ENCODE measurements at regions not wholly inside any gene's neighbourhood (a gene's known extent, or its start where the extent isn't known, plus 50 kb on each side); places are given as distances from the start of the nearest gene placed in this dataset.

- Histone ChIP-seq H3K4me3 (ENCODE audit: low read length) (no peak overlapping the region), H2AFZ (ENCODE audit: low read depth, low read length) (no peak overlapping the region), H3K36me3 (ENCODE audit: insufficient read depth, low read length) (no peaks in the 10 kb centered on the region), H3K4me1 (ENCODE audit: insufficient read depth, low read length) (no peaks in the 10 kb centered on the region), H3K9me3 (ENCODE audit: low read length) (no peaks in the 10 kb centered on the region), H3K27me3 (ENCODE audit: insufficient read depth, low read length) (no peaks in the 10 kb centered on the region)
Measured at GRCh38 chr6:22412994-22413393, 116.2 kb upstream of the PRL start.

- H2AFZ ChIP-seq (ENCODE audit: low read depth, low read length) = no peak overlapping the region
- no peaks in the 10 kb centered on the region for H3K27me3 ChIP-seq (ENCODE audit: insufficient read depth, low read length)
- H3K4me3 ChIP-seq (ENCODE audit: low read length) = no peak overlapping the region
Measured at GRCh38 chr6:22413681-22414311, 117.0 kb upstream of the PRL start.

GRCh38 chr6:22418714-22419113 is 121.9 kb upstream of the PRL start:
- H2AFZ ChIP-seq (ENCODE audit: low read depth, low read length) = no peak overlapping the region
- H3K4me1 ChIP-seq (ENCODE audit: insufficient read depth, low read length) = no peaks in the 10 kb centered on the region
- H3K36me3 ChIP-seq (ENCODE audit: insufficient read depth, low read length) = no peaks in the 10 kb centered on the region
- no peak overlapping the region for H3K4me3 ChIP-seq (ENCODE audit: low read length)
- peaks cover 3% of the 10 kb centered on the region for H3K9me3 ChIP-seq (ENCODE audit: low read length)
- no peaks in the 10 kb centered on the region for H3K27me3 ChIP-seq (ENCODE audit: insufficient read depth, low read length)

More at GRCh38 chr6:22413681-22414311, 117.0 kb upstream of the PRL start:
- no peaks in the 10 kb centered on the region for H3K4me1 ChIP-seq (ENCODE audit: insufficient read depth, low read length)
- no peaks in the 10 kb centered on the region for H3K36me3 ChIP-seq (ENCODE audit: insufficient read depth, low read length)
- H3K9me3 ChIP-seq (ENCODE audit: low read length) = no peaks in the 10 kb centered on the region

- peaks cover 3% of the 10 kb centered on the region for H3K9me3 ChIP-seq (ENCODE audit: low read length)
- no peak overlapping the region for H2AFZ ChIP-seq (ENCODE audit: low read depth, low read length)
- H3K4me3 ChIP-seq (ENCODE audit: low read length) = no peak overlapping the region
- H3K36me3 ChIP-seq (ENCODE audit: insufficient read depth, low read length) = no peaks in the 10 kb centered on the region
- no peaks in the 10 kb centered on the region for H3K27me3 ChIP-seq (ENCODE audit: insufficient read depth, low read length)
- H3K4me1 ChIP-seq (ENCODE audit: insufficient read depth, low read length) = no peaks in the 10 kb centered on the region
Measured at GRCh38 chr6:22421198-22421597, 124.4 kb upstream of the PRL start.

GRCh38 chr6:22424196-22424595 is 127.4 kb upstream of the PRL start:
- H3K36me3 ChIP-seq (ENCODE audit: insufficient read depth, low read length) = no peaks in the 10 kb centered on the region

GRCh38 chr6:22432060-22432459 is 135.2 kb upstream of the PRL start:
- no peaks in the 10 kb centered on the region for H3K4me1 ChIP-seq (ENCODE audit: insufficient read depth, low read length)
- H3K9me3 ChIP-seq (ENCODE audit: low read length) = no peaks in the 10 kb centered on the region
- H3K36me3 ChIP-seq (ENCODE audit: insufficient read depth, low read length) = no peaks in the 10 kb centered on the region
- no peaks in the 10 kb centered on the region for H3K27me3 ChIP-seq (ENCODE audit: insufficient read depth, low read length)
- H2AFZ ChIP-seq (ENCODE audit: low read depth, low read length) = no peak overlapping the region
- no peak overlapping the region for H3K4me3 ChIP-seq (ENCODE audit: low read length)

More at GRCh38 chr6:22424196-22424595, 127.4 kb upstream of the PRL start:
- Histone ChIP-seq H3K9me3 (ENCODE audit: low read length) (peaks cover 3% of the 10 kb centered on the region), H3K27me3 (ENCODE audit: insufficient read depth, low read length) (no peaks in the 10 kb centered on the region), H3K4me1 (ENCODE audit: insufficient read depth, low read length) (no peaks in the 10 kb centered on the region), H3K4me3 (ENCODE audit: low read length) (no peak overlapping the region), H2AFZ (ENCODE audit: low read depth, low read length) (no peak overlapping the region)

- Histone ChIP-seq H3K4me3 (ENCODE audit: low read length) (no peak overlapping the region), H3K9me3 (ENCODE audit: low read length) (no peaks in the 10 kb centered on the region), H2AFZ (ENCODE audit: low read depth, low read length) (no peak overlapping the region), H3K36me3 (ENCODE audit: insufficient read depth, low read length) (no peaks in the 10 kb centered on the region), H3K4me1 (ENCODE audit: insufficient read depth, low read length) (no peaks in the 10 kb centered on the region), H3K27me3 (ENCODE audit: insufficient read depth, low read length) (no peaks in the 10 kb centered on the region)
Measured at GRCh38 chr6:22433745-22434144, 135.6 kb upstream of the HDGFL1 start.

GRCh38 chr6:22435151-22435550 is 134.2 kb upstream of the HDGFL1 start:
- Histone ChIP-seq H3K4me1 (ENCODE audit: insufficient read depth, low read length) (no peaks in the 10 kb centered on the region), H2AFZ (ENCODE audit: low read depth, low read length) (no peak overlapping the region), H3K9me3 (ENCODE audit: low read length) (no peaks in the 10 kb centered on the region), H3K36me3 (ENCODE audit: insufficient read depth, low read length) (no peaks in the 10 kb centered on the region), H3K27me3 (ENCODE audit: insufficient read depth, low read length) (no peaks in the 10 kb centered on the region), H3K4me3 (ENCODE audit: low read length) (no peak overlapping the region)

GRCh38 chr6:22436134-22436533 is 133.2 kb upstream of the HDGFL1 start:
- Histone ChIP-seq H2AFZ (ENCODE audit: low read depth, low read length) (no peak overlapping the region), H3K36me3 (ENCODE audit: insufficient read depth, low read length) (no peaks in the 10 kb centered on the region), H3K4me3 (ENCODE audit: low read length) (no peak overlapping the region), H3K9me3 (ENCODE audit: low read length) (no peaks in the 10 kb centered on the region), H3K4me1 (ENCODE audit: insufficient read depth, low read length) (no peaks in the 10 kb centered on the region), H3K27me3 (ENCODE audit: insufficient read depth, low read length) (no peaks in the 10 kb centered on the region)

GRCh38 chr6:22437665-22438064 is 131.7 kb upstream of the HDGFL1 start:
- Histone ChIP-seq H2AFZ (ENCODE audit: low read depth, low read length) (no peak overlapping the region), H3K9me3 (ENCODE audit: low read length) (no peaks in the 10 kb centered on the region), H3K36me3 (ENCODE audit: insufficient read depth, low read length) (no peaks in the 10 kb centered on the region), H3K4me1 (ENCODE audit: insufficient read depth, low read length) (no peaks in the 10 kb centered on the region), H3K27me3 (ENCODE audit: insufficient read depth, low read length) (no peaks in the 10 kb centered on the region), H3K4me3 (ENCODE audit: low read length) (no peak overlapping the region)

GRCh38 chr6:22442826-22443225 is 126.5 kb upstream of the HDGFL1 start:
- no peaks in the 10 kb centered on the region for H3K27me3 ChIP-seq (ENCODE audit: insufficient read depth, low read length)
- no peak overlapping the region for H2AFZ ChIP-seq (ENCODE audit: low read depth, low read length)
- no peaks in the 10 kb centered on the region for H3K9me3 ChIP-seq (ENCODE audit: low read length)
- H3K36me3 ChIP-seq (ENCODE audit: insufficient read depth, low read length) = no peaks in the 10 kb centered on the region
- H3K4me3 ChIP-seq (ENCODE audit: low read length) = no peak overlapping the region
- peaks cover 15% of the 10 kb centered on the region for H3K4me1 ChIP-seq (ENCODE audit: insufficient read depth, low read length)

- H3K4me3 ChIP-seq (ENCODE audit: low read length) = no peak overlapping the region
- H2AFZ ChIP-seq (ENCODE audit: low read depth, low read length) = no peak overlapping the region
- no peaks in the 10 kb centered on the region for H3K36me3 ChIP-seq (ENCODE audit: insufficient read depth, low read length)
- H3K9me3 ChIP-seq (ENCODE audit: low read length) = no peaks in the 10 kb centered on the region
- H3K27me3 ChIP-seq (ENCODE audit: insufficient read depth, low read length) = no peaks in the 10 kb centered on the region
- H3K4me1 ChIP-seq (ENCODE audit: insufficient read depth, low read length) = peaks cover 30% of the 10 kb centered on the region
Measured at GRCh38 chr6:22444330-22444729, 125.0 kb upstream of the HDGFL1 start.

GRCh38 chr6:22445946-22446345 is 123.4 kb upstream of the HDGFL1 start:
- H3K36me3 ChIP-seq (ENCODE audit: insufficient read depth, low read length) = no peaks in the 10 kb centered on the region
- H3K27me3 ChIP-seq (ENCODE audit: insufficient read depth, low read length) = no peaks in the 10 kb centered on the region
- H2AFZ ChIP-seq (ENCODE audit: low read depth, low read length) = no peak overlapping the region
- H3K4me1 ChIP-seq (ENCODE audit: insufficient read depth, low read length) = peaks cover 30% of the 10 kb centered on the region
- no peak overlapping the region for H3K4me3 ChIP-seq (ENCODE audit: low read length)
- no peaks in the 10 kb centered on the region for H3K9me3 ChIP-seq (ENCODE audit: low read length)

Measured in neuron (in vitro differentiated cells).